ENCODE measurements at regions not wholly inside any gene's neighbourhood (a gene's known extent, or its start where the extent isn't known, plus 50 kb on each side); places are given as distances from the start of the nearest gene placed in this dataset.

DNA sequence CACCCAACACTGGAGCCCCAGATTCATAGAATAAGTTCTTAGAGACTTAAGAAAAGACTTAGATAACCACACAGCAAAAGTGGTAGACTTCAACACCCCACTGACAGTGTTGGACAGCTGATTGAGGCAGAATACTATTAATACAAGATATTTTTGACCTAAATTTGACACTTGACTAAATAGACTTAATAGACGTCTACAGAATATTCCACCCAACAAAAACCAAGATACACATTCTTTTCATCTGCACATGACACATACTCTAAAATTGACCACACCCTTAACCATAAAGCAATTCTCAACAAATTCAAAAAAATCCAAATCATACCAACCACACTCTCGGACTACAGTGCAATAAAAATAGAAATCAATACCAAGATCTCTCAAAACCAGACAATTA, 179.8 kb upstream of the TPM1 start:
- no peak for TF ChIP-seq CTCF (IDR thresholded peaks at IDR 0.05; ENCODE audit: insufficient read depth, low read length)
- no peak for TF ChIP-seq GABPA (IDR thresholded peaks at IDR 0.05; ENCODE audit: low read depth)
- TF ChIP-seq POLR2AphosphoS5 (IDR thresholded peaks at IDR 0.05; ENCODE audit: low read depth): no peak
